A549 (cell line): ENCODE measurements at regions not wholly inside any gene's neighbourhood (a gene's known extent, or its start where the extent isn't known, plus 50 kb on each side); places are given as distances from the start of the nearest gene placed in this dataset.
"Not testable (repeated sequence)": the region's sequence is repeated elsewhere in the genome, so short reads cannot be mapped to it uniquely, and the experiment has no call there.

Experiments
- ATAC-seq, 2 experiments: fragments of 200-7000 bp in 1 of 2; fragments of >200 bp in 1 of 2; cut with Nextera tagmentation in 1 of 2; cut with Tn5 transposase in 1 of 2; 3 replicates each; pipeline versions ENCODE4 v1.8.0 to v1.9.1; 2018 to 2020; ENCODE audit warnings: mild to moderate bottlenecking in 1 of 2, moderate library complexity in 1 of 2
- CTCF ChIA-PET: fragments of 300-600 bp; sonication (Branson Sonifier 250); formaldehyde crosslinking; extraction: SDS; loops from one replicate; lab custom pipeline; 2021; ENCODE audit warnings: antibody characterized with exemption, inconsistent platforms; lab: Yijun Ruan, JAX
- POLR2A ChIA-PET: fragments of 350-600 bp; formaldehyde crosslinking; extraction: SDS; loops from one replicate; lab custom pipeline; 2021; ENCODE audit warnings: antibody characterized with exemption, inconsistent platforms; lab: Yijun Ruan, JAX
- DNase-seq, 2 experiments: peaks; one replicate each; pipeline versions ENCODE4 v3.0.0 to v3.0.0-alpha.2; 2011 to 2016; ENCODE audit warnings: low read depth in 1 of 2, low spot score in 1 of 2
- FAIRE-seq: peaks from 2 replicates; lab custom pipeline; 2011; peaks lifted over from hg19 to GRCh38; lab: Jason Lieb, UNC
- H3K27ac ChIP-seq, 2 experiments: fragments of >200 bp; sonication (Bioruptor Twin); formaldehyde crosslinking; 3 replicates each; pipeline ENCODE4 v1.5.1; 2016 to 2017
- H3K4me1 ChIP-seq: fragments of >200 bp; sonication (Bioruptor Twin); formaldehyde crosslinking; 3 replicates; pipeline ENCODE4 v1.6.1; 2016
- H3K4me2 ChIP-seq: fragments of >200 bp; sonication (Bioruptor Twin); formaldehyde crosslinking; 3 replicates; pipeline ENCODE4 v1.6.1; 2016
- H3K4me3 ChIP-seq: fragments of >200 bp; sonication (Bioruptor Twin); formaldehyde crosslinking; 3 replicates; pipeline ENCODE4 v1.5.1; 2016
- H3K9me3 ChIP-seq: fragments of >200 bp; sonication (Bioruptor Twin); formaldehyde crosslinking; 3 replicates; pipeline ENCODE4 v1.6.1; 2016
- CHD4 ChIP-seq: fragments of 200-600 bp; sonication (generic); IDR thresholded peaks from 2 replicates; pipeline ENCODE4 v1.6.1; 2016; ENCODE audit warnings: antibody characterized with exemption, mild to moderate bottlenecking, borderline replicate concordance
- EHMT2 ChIP-seq: fragments of 200-600 bp; sonication (generic); IDR thresholded peaks from 2 replicates; pipeline ENCODE4 v1.6.1; 2016; ENCODE audit warnings: antibody characterized with exemption, low read depth, mild to moderate bottlenecking, moderate library complexity
- FOSB ChIP-seq: fragments of 250-450 bp; sonication (Bioruptor Pico); IDR thresholded peaks from 2 replicates; pipeline ENCODE4 v1.5.0; 2020; ENCODE audit warnings: mild to moderate bottlenecking, moderate library complexity
- FOSL2 ChIP-seq, 2 experiments: fragments of 450-650 bp in 1 of 2; fragments of >200 bp in 1 of 2; sonication (Bioruptor Twin) in 1 of 2; formaldehyde crosslinking; IDR thresholded peaks; 2 replicates each; pipeline versions ENCODE4 v1.5.0 to v1.6.1; 2016 to 2020; ENCODE audit warnings: mild to moderate bottlenecking in 1 of 2, moderate library complexity in 1 of 2
- JUNB ChIP-seq: fragments of >200 bp; sonication (Bioruptor Twin); formaldehyde crosslinking; IDR thresholded peaks from 2 replicates; pipeline ENCODE4 v1.6.1; 2016
- KDM1A ChIP-seq: fragments of 200-600 bp; sonication (generic); IDR thresholded peaks from 2 replicates; pipeline ENCODE4 v1.6.1; 2016; ENCODE audit warnings: low read depth, mild to moderate bottlenecking
- MAX ChIP-seq: IDR thresholded peaks from 2 replicates; pipeline ENCODE4 v1.6.1; 2012
- NR3C1 ChIP-seq: fragments of >200 bp; sonication (Bioruptor Twin); formaldehyde crosslinking; IDR thresholded peaks from 3 replicates; pipeline ENCODE4 v1.6.1; 2017
- REST ChIP-seq: fragments of 200-600 bp; sonication (generic); IDR thresholded peaks from 2 replicates; pipeline ENCODE4 v1.6.1; 2016; ENCODE audit warnings: antibody characterized with exemption, mild to moderate bottlenecking, moderate library complexity
- RFX5 ChIP-seq: fragments of 450-650 bp; IDR thresholded peaks from 2 replicates; pipeline ENCODE4 v1.7.1; 2014; ENCODE audit warnings: antibody characterized with exemption, mild to moderate bottlenecking, moderate library complexity
- ZSCAN20 ChIP-seq: fragments of 250-450 bp; sonication (Bioruptor Pico); IDR thresholded peaks from 2 replicates; pipeline ENCODE4 v1.8.0; 2022; ENCODE audit warnings: mild to moderate bottlenecking, moderate library complexity
- WGBS: methylation state at CpG from one replicate; pipeline ENCODE4 v1.1.6; 2017; ENCODE audit errors: missing lambda C conversion rate; 5-methylcytosine and 5-hydroxymethylcytosine counted together
- TF ChIP-seq, protein P1 (sequence below): fragments of >200 bp; sonication (Bioruptor Twin); formaldehyde crosslinking; IDR thresholded peaks from 2 replicates; pipeline ENCODE4 v1.6.1; 2016
- TF ChIP-seq, protein P2 (sequence below): IDR thresholded peaks from 2 replicates; pipeline ENCODE4 v1.6.1; 2012

DNA sequence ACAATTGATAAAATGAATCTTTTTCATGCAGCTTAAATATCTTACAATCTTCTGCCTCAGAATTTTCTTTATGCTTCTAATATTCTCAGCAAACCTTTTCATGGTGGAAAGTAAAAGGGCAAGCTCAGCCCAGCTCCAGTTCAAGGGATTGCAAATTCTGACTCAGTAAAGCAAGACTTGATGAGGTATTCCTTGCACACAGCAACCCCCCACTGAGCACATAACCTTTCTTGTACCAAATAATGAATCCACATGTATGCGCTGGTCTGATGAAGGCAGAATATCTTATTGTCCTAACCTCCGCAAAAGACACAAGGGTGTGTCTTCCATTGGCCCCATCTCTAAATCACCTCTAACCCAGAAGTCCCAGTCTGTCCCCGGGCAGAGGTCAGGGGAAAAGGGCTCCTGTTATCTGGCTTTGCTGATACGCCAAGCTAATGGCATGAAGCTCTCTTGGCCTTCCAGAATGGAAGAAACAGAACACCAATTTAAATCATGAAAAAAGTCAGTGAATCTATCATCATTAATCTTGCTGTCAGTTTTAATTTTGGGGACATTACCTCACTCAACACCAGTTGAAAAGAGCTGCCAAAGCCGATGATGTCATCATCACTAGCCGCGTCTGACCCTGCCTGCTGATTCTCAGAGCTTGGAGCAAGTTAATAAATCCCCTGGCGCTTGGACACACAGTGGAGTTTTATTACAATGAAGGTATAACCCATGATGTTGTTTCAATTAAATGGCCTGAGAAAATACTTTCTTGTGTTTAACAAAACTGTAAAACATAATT, 592.5 kb upstream of the CLINT1 start (continued):
- TF ChIP-seq REST (no peak), NR3C1 (no peak)
- TF ChIP-seq, all 56 proteins: peak for 0

DNA sequence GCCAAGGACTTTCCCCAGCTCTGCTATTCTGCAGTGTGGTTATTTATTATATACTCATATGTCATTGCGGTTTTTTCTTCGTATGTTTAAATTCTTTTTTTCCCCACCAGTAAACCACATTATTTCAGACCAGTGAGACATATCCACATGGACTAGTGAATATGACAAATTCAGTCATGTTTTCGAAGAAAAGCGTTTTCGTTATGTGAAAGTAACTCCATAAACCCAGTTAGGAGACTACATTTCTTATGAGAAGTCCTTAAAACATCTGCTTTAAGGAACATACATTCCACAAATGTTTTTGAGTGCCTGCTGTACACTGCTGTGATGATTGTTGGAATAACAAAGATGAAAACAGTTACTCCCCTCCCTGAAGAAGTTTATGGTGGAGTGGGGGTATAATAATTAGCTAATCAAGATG, 591.8 kb upstream of the CLINT1 start:
- no peak for FAIRE-seq
- 16% methylated on average over 5 of the region's 5 CpGs for WGBS
- no peak for ATAC-seq
- Histone ChIP-seq H3K27ac (no peak overlapping the region), H3K4me3 (no peak overlapping the region), H3K9me3 (peaks cover 4% of the 10 kb centered on the region; the same call in 1 of the 3 replicates), H3K4me1 (no peaks in the 10 kb centered on the region), H3K4me2 (no peak overlapping the region)
- no peak for DNase-seq
- POLR2A ChIA-PET: no interaction called here
- TF ChIP-seq KDM1A (no peak), EHMT2 (no peak), FOSB (CRISPR knock-in tag) (no peak), ZSCAN20 (no peak), MAX (no peak), CHD4 (no peak)
- TF ChIP-seq, protein P1, sequence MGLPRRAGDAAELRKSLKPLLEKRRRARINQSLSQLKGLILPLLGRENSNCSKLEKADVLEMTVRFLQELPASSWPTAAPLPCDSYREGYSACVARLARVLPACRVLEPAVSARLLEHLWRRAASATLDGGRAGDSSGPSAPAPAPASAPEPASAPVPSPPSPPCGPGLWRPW: no peak
- CTCF ChIA-PET: interaction anchor here (1.4 kb wide), 1 partner anchor 29 kb away, joined by 3 read pairs; no protein-coding TSS in a partner anchor

DNA sequence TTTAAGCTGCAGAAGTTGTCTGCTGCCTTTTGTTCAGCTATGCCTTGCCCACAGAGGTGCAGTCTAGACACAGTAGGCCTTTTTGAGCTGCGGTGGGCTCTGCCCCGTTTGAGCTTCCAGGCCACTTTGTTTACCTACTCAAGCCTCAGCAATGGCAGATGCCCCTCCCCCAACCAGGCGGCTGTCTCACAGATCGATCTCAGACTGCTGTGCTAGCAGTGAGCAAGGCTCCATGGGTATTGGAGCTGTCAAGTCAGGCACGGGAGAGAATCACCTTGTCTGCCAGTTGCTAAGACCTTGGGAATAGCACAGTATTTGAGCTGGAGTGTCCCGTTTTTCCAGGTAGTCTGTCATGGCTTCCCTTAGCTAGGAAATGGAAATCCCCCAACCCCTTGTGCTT, 587.8 kb upstream of the CLINT1 start:
- CTCF ChIA-PET: interaction anchor here (1.3 kb wide), 1 partner anchor 20 kb away, joined by 3 read pairs; no protein-coding TSS in a partner anchor
- FAIRE-seq, H3K4me2 ChIP-seq, H3K4me1 ChIP-seq, DNase-seq, H3K27ac ChIP-seq, POLR2A ChIA-PET, H3K9me3 ChIP-seq, ATAC-seq, H3K4me3 ChIP-seq: not testable (repeated sequence)
- WGBS: 19% methylated on average over 6 of the region's 6 CpGs

DNA sequence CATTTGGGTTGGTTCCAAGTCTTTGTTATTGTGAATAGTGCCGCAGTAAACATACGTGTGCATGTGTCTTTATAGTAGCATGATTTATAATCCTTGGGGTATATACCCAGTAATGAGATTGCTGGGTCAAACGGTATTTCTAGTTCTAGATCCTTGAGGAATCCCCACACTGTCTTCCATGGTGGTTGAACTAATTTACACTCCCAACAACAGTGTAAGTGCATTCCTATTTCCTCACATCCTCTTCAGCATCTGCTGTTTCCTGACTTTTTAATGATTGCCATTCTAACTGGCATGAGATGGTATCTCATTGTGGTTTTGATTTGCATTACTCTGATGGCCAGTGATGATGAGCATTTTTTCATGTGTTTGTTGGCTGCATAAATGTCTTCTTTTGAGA, 580.3 kb upstream of the CLINT1 start:
- ATAC-seq, CTCF ChIA-PET, POLR2A ChIA-PET, DNase-seq, H3K27ac ChIP-seq, FAIRE-seq, H3K4me2 ChIP-seq, H3K9me3 ChIP-seq, H3K4me3 ChIP-seq, H3K4me1 ChIP-seq: not testable (repeated sequence)
- 42% methylated on average over 2 of the region's 3 CpGs for WGBS

DNA sequence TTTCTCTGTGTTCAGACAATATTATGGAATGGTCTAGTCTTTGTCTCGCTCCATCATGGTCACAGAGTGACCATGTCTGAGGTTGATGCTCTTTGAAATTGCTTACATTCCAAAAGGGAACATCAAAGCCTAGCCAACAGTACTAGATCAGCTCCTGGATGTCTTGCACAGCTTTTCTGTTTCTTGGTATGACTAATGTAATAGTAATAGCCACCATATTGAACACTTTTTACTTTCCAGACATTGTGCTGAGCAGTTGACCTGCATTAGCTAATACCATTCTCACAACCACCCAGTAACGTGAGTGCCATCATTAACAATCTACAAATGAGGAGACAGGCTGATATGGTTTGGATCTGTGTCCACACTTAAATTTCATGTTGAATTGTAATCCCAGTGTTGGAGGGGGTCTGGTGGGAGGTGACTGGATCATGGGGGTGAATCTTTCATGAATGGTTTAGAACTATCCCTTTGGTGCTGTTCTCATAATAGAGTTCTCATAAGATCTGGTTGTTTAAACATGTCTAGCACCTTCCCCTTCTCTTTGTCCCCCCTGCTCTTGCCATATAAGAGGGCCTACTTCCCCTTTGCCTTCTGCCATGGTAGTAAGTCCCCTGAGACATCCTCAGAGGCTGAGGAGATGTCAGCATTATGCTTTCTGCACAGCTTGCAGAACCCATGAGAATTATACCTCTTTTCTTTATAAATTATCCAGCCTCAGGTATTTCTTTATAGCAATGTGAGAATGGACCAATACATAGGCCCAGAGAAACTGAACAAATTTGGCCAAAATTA, 577.5 kb upstream of the CLINT1 start:
- POLR2A ChIA-PET: no interaction called here
- no peak for ATAC-seq
- CTCF ChIA-PET: no interaction called here
- no peak overlapping the region for H3K4me3 ChIP-seq
- WGBS: 4% methylated on average over 2 of the region's 2 CpGs
- no peak for TF ChIP-seq JUNB
- no peak for TF ChIP-seq RFX5
- TF ChIP-seq FOSL2 (IDR thresholded peaks at IDR 0.05): no peak
- no peak for TF ChIP-seq FOSL2 (CRISPR knock-in tag; IDR thresholded peaks at IDR 0.05)
- TF ChIP-seq EHMT2: no peak
- TF ChIP-seq, protein P2, sequence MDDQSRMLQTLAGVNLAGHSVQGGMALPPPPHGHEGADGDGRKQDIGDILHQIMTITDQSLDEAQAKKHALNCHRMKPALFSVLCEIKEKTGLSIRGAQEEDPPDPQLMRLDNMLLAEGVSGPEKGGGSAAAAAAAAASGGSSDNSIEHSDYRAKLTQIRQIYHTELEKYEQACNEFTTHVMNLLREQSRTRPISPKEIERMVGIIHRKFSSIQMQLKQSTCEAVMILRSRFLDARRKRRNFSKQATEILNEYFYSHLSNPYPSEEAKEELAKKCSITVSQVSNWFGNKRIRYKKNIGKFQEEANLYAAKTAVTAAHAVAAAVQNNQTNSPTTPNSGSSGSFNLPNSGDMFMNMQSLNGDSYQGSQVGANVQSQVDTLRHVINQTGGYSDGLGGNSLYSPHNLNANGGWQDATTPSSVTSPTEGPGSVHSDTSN: no peak
- TF ChIP-seq, all 56 proteins: peak for 0
- no peak overlapping the region for H3K27ac ChIP-seq
- FAIRE-seq: no peak
- DNase-seq: no peak
- H3K4me1 ChIP-seq: no peaks in the 10 kb centered on the region
- no peak overlapping the region for H3K4me2 ChIP-seq
- no peaks in the 10 kb centered on the region for H3K9me3 ChIP-seq
